Mesothelial cell of epicardium (in vitro differentiated cells): ENCODE measurements at regions not wholly inside any gene's neighbourhood (a gene's known extent, or its start where the extent isn't known, plus 50 kb on each side); places are given as distances from the start of the nearest gene placed in this dataset.

ENCODE experiments used
- DNase-seq, 2 experiments: peaks; one replicate each; pipeline ENCODE4 v3.0.0; 2021; ENCODE audit warnings: low spot score in 2 of 2; ENCODE audit not compliant: unreplicated experiment in 2 of 2
- H3K27ac Mint-ChIP-seq: 2 replicates; pipeline ENCODE4 v1.8.0; 2021; ENCODE audit warnings: mixed read lengths
- H3K27me3 Mint-ChIP-seq: 2 replicates; pipeline ENCODE4 v1.8.0; 2021; ENCODE audit warnings: low read depth, mixed read lengths
- H3K36me3 Mint-ChIP-seq: 2 replicates; pipeline ENCODE4 v1.8.0; 2021; ENCODE audit warnings: mixed read lengths
- H3K4me1 Mint-ChIP-seq: 2 replicates; pipeline ENCODE4 v1.8.0; 2021; ENCODE audit warnings: mixed read lengths
- H3K4me3 Mint-ChIP-seq: 2 replicates; pipeline ENCODE4 v1.8.0; 2021; ENCODE audit warnings: mild to moderate bottlenecking, moderate library complexity, mixed read lengths
- H3K9me3 Mint-ChIP-seq: 2 replicates; pipeline ENCODE4 v1.8.0; 2021; ENCODE audit warnings: mixed read lengths
- CTCF ChIP-seq: fragments of 200-600 bp; sonication (generic); IDR thresholded peaks from one replicate; pipeline ENCODE4 v1.5.0; 2021; ENCODE audit warnings: antibody characterized with exemption; ENCODE audit not compliant: unreplicated experiment

- Mint-ChIP-seq H3K4me3 (no peak overlapping the region), H3K9me3 (no peaks in the 10 kb centered on the region), H3K4me1 (peaks cover 54% of the 10 kb centered on the region)
These were observed 81.2 kb upstream of the ARHGAP29 start for GRCh38 chr1:94318505-94319030.

GRCh38 chr1:94317790-94318188 lies 80.4 kb upstream of the ARHGAP29 start:
- Mint-ChIP-seq H3K27me3 (peaks cover 1% of the 10 kb centered on the region), H3K36me3 (no peaks in the 10 kb centered on the region), H3K4me3 (no peak overlapping the region), H3K27ac (no peak overlapping the region), H3K9me3 (no peaks in the 10 kb centered on the region), H3K4me1 (peaks cover 46% of the 10 kb centered on the region)
- no peak for DNase-seq
- no peak for TF ChIP-seq CTCF

More at GRCh38 chr1:94318505-94319030, 81.2 kb upstream of the ARHGAP29 start:
- TF ChIP-seq CTCF, result no peak
- no peak for DNase-seq
- Mint-ChIP-seq H3K27me3 (peaks cover 1% of the 10 kb centered on the region), H3K36me3 (no peaks in the 10 kb centered on the region), H3K27ac (no peak overlapping the region)

- no peak overlapping the region for H3K4me3 Mint-ChIP-seq
- peak overlapping the region; percentile 66 for H3K27ac Mint-ChIP-seq
- H3K27me3 Mint-ChIP-seq, result peaks cover 1% of the 10 kb centered on the region
- H3K36me3 Mint-ChIP-seq, result no peaks in the 10 kb centered on the region
- no peak for DNase-seq
- H3K4me1 Mint-ChIP-seq, result peaks cover 40% of the 10 kb centered on the region
- H3K9me3 Mint-ChIP-seq, result no peaks in the 10 kb centered on the region
- no peak for TF ChIP-seq CTCF
These were observed 79.7 kb upstream of the ARHGAP29 start for GRCh38 chr1:94316836-94317789.

- Mint-ChIP-seq H3K4me1 (peaks cover 31% of the 10 kb centered on the region), H3K27me3 (peaks cover 1% of the 10 kb centered on the region), H3K27ac (no peak overlapping the region), H3K9me3 (no peaks in the 10 kb centered on the region), H3K4me3 (no peak overlapping the region), H3K36me3 (no peaks in the 10 kb centered on the region)
- DNase-seq, result no peak
- TF ChIP-seq CTCF, result no peak
These were observed 78.8 kb upstream of the ARHGAP29 start for GRCh38 chr1:94316183-94316582.

- DNase-seq, result no peak
- peaks cover 31% of the 10 kb centered on the region for H3K4me1 Mint-ChIP-seq
- TF ChIP-seq CTCF, result no peak
- H3K27me3 Mint-ChIP-seq, result peaks cover 1% of the 10 kb centered on the region
- no peak overlapping the region for H3K4me3 Mint-ChIP-seq
- peak overlapping the region; percentile 62 for H3K27ac Mint-ChIP-seq
- H3K9me3 Mint-ChIP-seq, result no peaks in the 10 kb centered on the region
- H3K36me3 Mint-ChIP-seq, result no peaks in the 10 kb centered on the region
These were observed 78.2 kb upstream of the ARHGAP29 start for GRCh38 chr1:94315552-94316116.
